ENCODE measurements at regions not wholly inside any gene's neighbourhood (a gene's known extent, or its start where the extent isn't known, plus 50 kb on each side); places are given as distances from the start of the nearest gene placed in this dataset.

DNA sequence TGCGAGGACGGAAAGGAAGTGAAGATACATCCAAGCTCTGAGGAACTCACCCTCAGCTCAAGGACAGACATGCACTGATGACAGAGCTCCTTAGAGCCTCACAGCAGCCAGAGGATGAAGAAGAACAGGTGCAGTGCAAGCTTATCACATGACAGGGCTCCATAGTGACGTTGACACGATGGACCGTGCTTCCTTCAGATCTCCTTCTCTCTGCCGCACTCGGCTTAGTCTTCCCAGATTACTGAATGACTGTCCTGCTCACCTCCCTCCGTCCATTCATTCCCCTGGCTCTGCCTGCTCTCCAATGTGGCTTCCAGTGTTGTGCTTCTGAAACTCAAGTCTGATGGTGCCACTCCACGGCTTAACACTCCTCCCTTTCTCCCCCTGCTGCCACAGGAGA is 161.5 kb upstream of the PFKP start:
- no peak for DNase-seq
- Histone ChIP-seq H3K27me3 (no peaks in the 10 kb centered on the region), H3K36me3 (no peaks in the 10 kb centered on the region), H3K27ac (no peak overlapping the region), H3K4me1 (no peaks in the 10 kb centered on the region), H3K4me3 (no peak overlapping the region), H3K9me3 (no peaks in the 10 kb centered on the region)
- TF ChIP-seq, protein P1, sequence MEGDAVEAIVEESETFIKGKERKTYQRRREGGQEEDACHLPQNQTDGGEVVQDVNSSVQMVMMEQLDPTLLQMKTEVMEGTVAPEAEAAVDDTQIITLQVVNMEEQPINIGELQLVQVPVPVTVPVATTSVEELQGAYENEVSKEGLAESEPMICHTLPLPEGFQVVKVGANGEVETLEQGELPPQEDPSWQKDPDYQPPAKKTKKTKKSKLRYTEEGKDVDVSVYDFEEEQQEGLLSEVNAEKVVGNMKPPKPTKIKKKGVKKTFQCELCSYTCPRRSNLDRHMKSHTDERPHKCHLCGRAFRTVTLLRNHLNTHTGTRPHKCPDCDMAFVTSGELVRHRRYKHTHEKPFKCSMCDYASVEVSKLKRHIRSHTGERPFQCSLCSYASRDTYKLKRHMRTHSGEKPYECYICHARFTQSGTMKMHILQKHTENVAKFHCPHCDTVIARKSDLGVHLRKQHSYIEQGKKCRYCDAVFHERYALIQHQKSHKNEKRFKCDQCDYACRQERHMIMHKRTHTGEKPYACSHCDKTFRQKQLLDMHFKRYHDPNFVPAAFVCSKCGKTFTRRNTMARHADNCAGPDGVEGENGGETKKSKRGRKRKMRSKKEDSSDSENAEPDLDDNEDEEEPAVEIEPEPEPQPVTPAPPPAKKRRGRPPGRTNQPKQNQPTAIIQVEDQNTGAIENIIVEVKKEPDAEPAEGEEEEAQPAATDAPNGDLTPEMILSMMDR (IDR thresholded peaks at IDR 0.05): no peak
- no peak for TF ChIP-seq POLR2AphosphoS5 (IDR thresholded peaks at IDR 0.05)
- TF ChIP-seq POLR2A (IDR thresholded peaks at IDR 0.05): no peak
- TF ChIP-seq EP300 (IDR thresholded peaks at IDR 0.05; ENCODE audit: low read depth): no peak
- intact Hi-C loops (cut with DNase I; ENCODE audit: low total_unique reads) (no loop called here), in situ Hi-C loops (cut with MboI; ENCODE audit: low pct_ligation_motif_present in 1 of 4, low pct_unique_long_range_greater_than_20kb in 1 of 4, low sequenced_read_pairs in 3 of 4) (no loop called here)
- 83% methylated on average over 9 of the region's 9 CpGs; no CpG with 5 or more reads in 1 of the 2 donors for WGBS, 2 donors (ENCODE audit: low coverage in 1 of 2)

DNA sequence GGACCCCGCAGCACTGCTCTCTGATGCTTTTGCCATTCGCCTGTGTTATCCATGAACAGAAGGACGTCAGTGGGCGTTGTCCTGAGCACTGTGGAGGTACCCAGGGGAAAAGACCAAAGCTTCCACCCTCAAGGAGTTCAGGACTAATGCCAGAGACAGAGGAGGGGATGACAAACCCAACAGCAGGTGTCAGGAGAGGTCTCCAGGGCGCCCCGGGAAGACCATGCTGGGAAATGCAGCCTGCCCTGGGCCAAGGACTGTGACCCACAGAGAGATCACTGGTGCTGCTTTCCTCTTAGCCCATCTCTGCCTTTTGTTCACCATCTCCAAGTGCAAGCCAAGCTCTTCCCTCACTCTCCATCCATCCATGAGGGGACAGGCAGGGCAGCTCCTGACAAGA is 166.8 kb upstream of the PFKP start:
- Histone ChIP-seq H3K36me3 (no peaks in the 10 kb centered on the region), H3K27ac (no peak overlapping the region), H3K9me3 (no peaks in the 10 kb centered on the region), H3K4me1 (no peaks in the 10 kb centered on the region), H3K27me3 (no peaks in the 10 kb centered on the region), H3K4me3 (no peak overlapping the region)
- in situ Hi-C loops (cut with MboI; ENCODE audit: low pct_ligation_motif_present in 1 of 4, low pct_unique_long_range_greater_than_20kb in 1 of 4, low sequenced_read_pairs in 3 of 4): no loop called here
- no peak for DNase-seq
- TF ChIP-seq EP300 (IDR thresholded peaks at IDR 0.05; ENCODE audit: low read depth) (no peak), POLR2A (IDR thresholded peaks at IDR 0.05) (no peak), POLR2AphosphoS5 (IDR thresholded peaks at IDR 0.05) (no peak)
- TF ChIP-seq, protein P1 (IDR thresholded peaks at IDR 0.05): no peak
- intact Hi-C loops (cut with DNase I; ENCODE audit: low total_unique reads): no loop called here
- WGBS, 2 donors (ENCODE audit: low coverage in 1 of 2): 81% methylated on average over 6 of the region's 6 CpGs; no CpG with 5 or more reads in 1 of the 2 donors

DNA sequence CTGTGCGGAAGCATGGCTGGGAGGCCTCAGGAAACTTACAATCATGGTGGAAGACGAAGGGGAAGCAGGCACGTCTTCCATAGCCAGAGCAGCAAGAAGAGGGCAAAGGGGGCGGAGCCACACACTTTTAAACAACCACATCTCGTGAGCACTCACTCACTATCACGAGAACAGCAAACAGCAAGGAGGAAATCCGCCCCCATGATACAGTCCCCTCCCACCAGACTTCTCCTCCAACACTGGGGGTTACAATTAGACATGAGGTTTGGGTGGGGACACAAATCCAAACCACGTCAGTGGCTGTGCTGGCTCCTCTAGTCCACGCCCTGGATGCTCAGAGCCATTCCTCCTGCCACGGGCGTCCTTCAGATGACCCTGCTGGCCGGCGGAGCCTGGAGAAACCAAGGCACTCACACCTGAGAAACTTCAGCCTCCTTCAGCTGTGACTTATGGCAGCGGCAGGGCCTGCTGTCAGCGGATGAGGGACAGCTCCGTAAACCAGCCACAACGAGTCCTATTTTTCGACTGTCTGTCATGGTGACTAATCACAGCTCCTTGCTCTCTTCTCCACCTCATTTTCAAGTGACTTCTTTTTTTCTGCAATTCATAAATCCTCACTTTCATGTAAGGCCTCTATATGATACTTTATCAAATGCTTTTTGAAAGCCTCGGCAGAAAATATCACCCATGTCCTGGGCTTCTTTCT is 167.9 kb upstream of the PFKP start:
- Histone ChIP-seq H3K4me1 (no peaks in the 10 kb centered on the region), H3K27ac (no peak overlapping the region), H3K36me3 (no peaks in the 10 kb centered on the region), H3K4me3 (no peak overlapping the region), H3K27me3 (no peaks in the 10 kb centered on the region), H3K9me3 (no peaks in the 10 kb centered on the region)
- intact Hi-C loops (cut with DNase I; ENCODE audit: low total_unique reads) (no loop called here), in situ Hi-C loops (cut with MboI; ENCODE audit: low pct_ligation_motif_present in 1 of 4, low pct_unique_long_range_greater_than_20kb in 1 of 4, low sequenced_read_pairs in 3 of 4) (no loop called here)
- WGBS, 2 donors (ENCODE audit: low coverage in 1 of 2): 83 to 84% methylated on average over 2 to 19 of the region's 19 CpGs
- TF ChIP-seq POLR2A (IDR thresholded peaks at IDR 0.05) (no peak), POLR2AphosphoS5 (IDR thresholded peaks at IDR 0.05) (no peak), EP300 (IDR thresholded peaks at IDR 0.05; ENCODE audit: low read depth) (no peak)
- TF ChIP-seq, protein P1 (IDR thresholded peaks at IDR 0.05): no peak
- no peak for DNase-seq

DNA sequence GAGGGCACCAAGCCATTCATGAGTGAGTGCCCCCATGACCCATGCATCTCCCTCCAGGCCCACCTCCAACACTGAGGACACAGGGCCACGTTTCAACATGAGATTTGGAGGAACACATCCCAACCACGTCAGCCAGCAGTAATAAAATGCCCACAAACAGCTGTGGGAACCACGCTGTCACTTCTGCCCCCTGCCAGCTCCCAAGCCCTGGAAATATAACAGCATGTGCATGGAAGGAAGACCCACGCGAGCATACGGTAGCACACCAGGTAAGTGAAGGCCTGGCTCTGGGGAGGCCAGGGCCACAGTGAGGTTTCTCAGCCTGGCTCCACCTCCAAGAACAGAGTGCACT is 168.9 kb upstream of the PFKP start:
- TF ChIP-seq POLR2A (IDR thresholded peaks at IDR 0.05) (no peak), EP300 (IDR thresholded peaks at IDR 0.05; ENCODE audit: low read depth) (no peak), POLR2AphosphoS5 (IDR thresholded peaks at IDR 0.05) (no peak)
- TF ChIP-seq, protein P1 (IDR thresholded peaks at IDR 0.05): no peak
- in situ Hi-C loops (cut with MboI; ENCODE audit: low pct_ligation_motif_present in 1 of 4, low pct_unique_long_range_greater_than_20kb in 1 of 4, low sequenced_read_pairs in 3 of 4): no loop called here
- H3K9me3 ChIP-seq: no peaks in the 10 kb centered on the region
- H3K4me3 ChIP-seq: no peak overlapping the region
- no peak for DNase-seq
- no peak overlapping the region for H3K27ac ChIP-seq
- H3K36me3 ChIP-seq: no peaks in the 10 kb centered on the region
- 81% methylated on average over 6 of the region's 6 CpGs; no CpG with 5 or more reads in 1 of the 2 donors for WGBS, 2 donors (ENCODE audit: low coverage in 1 of 2)
- no peaks in the 10 kb centered on the region for H3K4me1 ChIP-seq
- H3K27me3 ChIP-seq: no peaks in the 10 kb centered on the region
- intact Hi-C loops (cut with DNase I; ENCODE audit: low total_unique reads): no loop called here
